ENCODE measurements at regions not wholly inside any gene's neighbourhood (a gene's known extent, or its start where the extent isn't known, plus 50 kb on each side); places are given as distances from the start of the nearest gene placed in this dataset.

GRCh38 chr18:73144030-73144429, 276.2 kb upstream of the NETO1 start:
- Histone ChIP-seq H3K4me3 (no peak overlapping the region), H3K4me1 (ENCODE audit: control insufficient read depth, insufficient read depth, low read length) (no peaks in the 10 kb centered on the region), H3K9ac (ENCODE audit: control insufficient read depth, insufficient read depth, low read length) (no peak overlapping the region), H3K79me2 (ENCODE audit: control insufficient read depth, insufficient read depth, low read length) (no peaks in the 10 kb centered on the region), H2AFZ (ENCODE audit: control insufficient read depth, low read depth, low read length) (no peak overlapping the region), H3K36me3 (ENCODE audit: control insufficient read depth in 2 of 2, insufficient read depth in 2 of 2, low read length in 1 of 2) (no peaks in the 10 kb centered on the region), H4K20me1 (ENCODE audit: control insufficient read depth, insufficient read depth) (no peaks in the 10 kb centered on the region), H3K4me2 (ENCODE audit: control insufficient read depth, insufficient read depth) (no peak overlapping the region), H3K9me3 (replicated peaks; ENCODE audit: control insufficient read depth, insufficient read depth, low read length) (no peaks in the 10 kb centered on the region), H3K27me3 (replicated peaks in 1 of 2; ENCODE audit: control insufficient read depth in 2 of 2, insufficient read depth in 2 of 2, low read length in 1 of 2) (no peaks in the 10 kb centered on the region), H3K27ac (ENCODE audit: control insufficient read depth, insufficient read depth) (no peak overlapping the region)
- RAD21 ChIA-PET (ENCODE audit: unreplicated experiment), result no interaction called here
- TF ChIP-seq, protein P1, sequence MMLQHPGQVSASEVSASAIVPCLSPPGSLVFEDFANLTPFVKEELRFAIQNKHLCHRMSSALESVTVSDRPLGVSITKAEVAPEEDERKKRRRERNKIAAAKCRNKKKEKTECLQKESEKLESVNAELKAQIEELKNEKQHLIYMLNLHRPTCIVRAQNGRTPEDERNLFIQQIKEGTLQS (IDR thresholded peaks at IDR 0.05; ENCODE audit: borderline replicate concordance, extremely low read depth, low read depth, low read length), result no peak
- TF ChIP-seq IRF3 (IDR thresholded peaks at IDR 0.05) (no peak), FOXM1 (IDR thresholded peaks at IDR 0.05; ENCODE audit: low read depth, low read length) (no peak), NR2C2 (IDR thresholded peaks at IDR 0.05; ENCODE audit: borderline replicate concordance, control insufficient read depth, insufficient read length, low read depth) (no peak)
- SMC1A ChIA-PET (ENCODE audit: uncharacterized antibody, unreplicated experiment), result interaction anchor here (0.6 kb wide), 1 partner anchor 131 kb away, joined by 3 read pairs; no protein-coding TSS in a partner anchor
- intact Hi-C loops (cut with micrococcal nuclease; ENCODE audit: unreplicated experiment), result no loop called here
- ATAC-seq, result no peak
- CTCF ChIA-PET, result no interaction called here
- BruUV-seq (replicated peaks), result no TSS peak
- in situ Hi-C loops (cut with MboI), result no loop called here
- POLR2A ChIA-PET, result no interaction called here
- no peak for DNase-seq (ENCODE audit: low read depth, low spot score)
- 88% methylated on average over 1 of the region's 1 CpG for WGBS (ENCODE audit: insufficient coverage, insufficient replicate concordance, low lambda C conversion rate, missing lambda C conversion rate)
- no peak for FAIRE-seq

GRCh38 chr18:73136134-73136533, 268.3 kb upstream of the NETO1 start:
- Histone ChIP-seq H3K36me3 (ENCODE audit: control insufficient read depth in 2 of 2, insufficient read depth in 2 of 2, low read length in 1 of 2) (no peaks in the 10 kb centered on the region), H3K4me3 (no peak overlapping the region), H2AFZ (ENCODE audit: control insufficient read depth, low read depth, low read length) (no peak overlapping the region), H3K9me3 (replicated peaks; ENCODE audit: control insufficient read depth, insufficient read depth, low read length) (no peaks in the 10 kb centered on the region; the same call in 2 of the 3 replicates), H3K27me3 (replicated peaks in 1 of 2; ENCODE audit: control insufficient read depth in 2 of 2, insufficient read depth in 2 of 2, low read length in 1 of 2) (no peaks in the 10 kb centered on the region), H3K4me1 (ENCODE audit: control insufficient read depth, insufficient read depth, low read length) (no peaks in the 10 kb centered on the region), H3K79me2 (ENCODE audit: control insufficient read depth, insufficient read depth, low read length) (no peaks in the 10 kb centered on the region), H3K9ac (ENCODE audit: control insufficient read depth, insufficient read depth, low read length) (no peak overlapping the region), H3K4me2 (ENCODE audit: control insufficient read depth, insufficient read depth) (no peak overlapping the region), H4K20me1 (ENCODE audit: control insufficient read depth, insufficient read depth) (no peaks in the 10 kb centered on the region), H3K27ac (ENCODE audit: control insufficient read depth, insufficient read depth) (no peak overlapping the region)
- ATAC-seq, result peak; percentile 75
- DNase-seq (ENCODE audit: low read depth, low spot score), result no peak
- CTCF ChIA-PET, result interaction anchor here (0.6 to 2.1 kb wide), 20 partner anchors 10 to 1206 kb away, joined by 3 to 41 read pairs (median 4); no protein-coding TSS in a partner anchor
- WGBS (ENCODE audit: insufficient coverage, insufficient replicate concordance, low lambda C conversion rate, missing lambda C conversion rate), result 0% methylated on average over 2 of the region's 2 CpGs
- in situ Hi-C loops (cut with MboI) (loop anchor here (10.0 kb wide), 1 partner anchor 371 kb away; no protein-coding TSS in a partner anchor), intact Hi-C loops (cut with micrococcal nuclease; ENCODE audit: unreplicated experiment) (loop anchor here (1.0 to 10.0 kb wide), 4 partner anchors 131 to 373 kb away; no protein-coding TSS in a partner anchor)
- POLR2A ChIA-PET, result no interaction called here
- SMC1A ChIA-PET (ENCODE audit: uncharacterized antibody, unreplicated experiment), result interaction anchor here (1.0 to 4.2 kb wide), 14 partner anchors 9 to 455 kb away, joined by 3 to 26 read pairs (median 4); no protein-coding TSS in a partner anchor
- TF ChIP-seq NFYA (IDR thresholded peaks at IDR 0.05; ENCODE audit: borderline replicate concordance, low read depth, low read length), result no peak
- TF ChIP-seq SMC3 (IDR thresholded peaks at IDR 0.05; ENCODE audit: borderline replicate concordance, low read length), result peak; percentile 74; the same call in 1 of the 2 replicates
- TF ChIP-seq, protein P2, sequence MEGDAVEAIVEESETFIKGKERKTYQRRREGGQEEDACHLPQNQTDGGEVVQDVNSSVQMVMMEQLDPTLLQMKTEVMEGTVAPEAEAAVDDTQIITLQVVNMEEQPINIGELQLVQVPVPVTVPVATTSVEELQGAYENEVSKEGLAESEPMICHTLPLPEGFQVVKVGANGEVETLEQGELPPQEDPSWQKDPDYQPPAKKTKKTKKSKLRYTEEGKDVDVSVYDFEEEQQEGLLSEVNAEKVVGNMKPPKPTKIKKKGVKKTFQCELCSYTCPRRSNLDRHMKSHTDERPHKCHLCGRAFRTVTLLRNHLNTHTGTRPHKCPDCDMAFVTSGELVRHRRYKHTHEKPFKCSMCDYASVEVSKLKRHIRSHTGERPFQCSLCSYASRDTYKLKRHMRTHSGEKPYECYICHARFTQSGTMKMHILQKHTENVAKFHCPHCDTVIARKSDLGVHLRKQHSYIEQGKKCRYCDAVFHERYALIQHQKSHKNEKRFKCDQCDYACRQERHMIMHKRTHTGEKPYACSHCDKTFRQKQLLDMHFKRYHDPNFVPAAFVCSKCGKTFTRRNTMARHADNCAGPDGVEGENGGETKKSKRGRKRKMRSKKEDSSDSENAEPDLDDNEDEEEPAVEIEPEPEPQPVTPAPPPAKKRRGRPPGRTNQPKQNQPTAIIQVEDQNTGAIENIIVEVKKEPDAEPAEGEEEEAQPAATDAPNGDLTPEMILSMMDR (IDR thresholded peaks at IDR 0.05 in 2 of 3, conservative IDR thresholded peaks at IDR 0.05 in 1 of 3; ENCODE audit: control insufficient read depth in 2 of 3, extremely low read depth in 1 of 3, insufficient read depth in 1 of 3, low read depth in 3 of 3, low read length in 3 of 3), result peak in 2 of 3 experiments; percentile 33 to 34; a peak in 3 of 6 replicates
- TF ChIP-seq TCF12 (IDR thresholded peaks at IDR 0.05; ENCODE audit: low read depth, low read length), result no peak
- peak; percentile 66 for TF ChIP-seq RAD21 (IDR thresholded peaks at IDR 0.05; ENCODE audit: insufficient read depth, low read depth, low read length)
- TF ChIP-seq NFYB (IDR thresholded peaks at IDR 0.05; ENCODE audit: insufficient read depth, low read depth, low read length), result no peak
- RAD21 ChIA-PET (ENCODE audit: unreplicated experiment), result interaction anchor here (0.7 to 1.9 kb wide), 9 partner anchors 9 to 435 kb away, joined by 3 to 14 read pairs (median 3); no protein-coding TSS in a partner anchor
- no peak for FAIRE-seq
- BruUV-seq (replicated peaks), result no TSS peak
